ENCODE measurements at regions not wholly inside any gene's neighbourhood (a gene's known extent, or its start where the extent isn't known, plus 50 kb on each side); places are given as distances from the start of the nearest gene placed in this dataset.

DNA sequence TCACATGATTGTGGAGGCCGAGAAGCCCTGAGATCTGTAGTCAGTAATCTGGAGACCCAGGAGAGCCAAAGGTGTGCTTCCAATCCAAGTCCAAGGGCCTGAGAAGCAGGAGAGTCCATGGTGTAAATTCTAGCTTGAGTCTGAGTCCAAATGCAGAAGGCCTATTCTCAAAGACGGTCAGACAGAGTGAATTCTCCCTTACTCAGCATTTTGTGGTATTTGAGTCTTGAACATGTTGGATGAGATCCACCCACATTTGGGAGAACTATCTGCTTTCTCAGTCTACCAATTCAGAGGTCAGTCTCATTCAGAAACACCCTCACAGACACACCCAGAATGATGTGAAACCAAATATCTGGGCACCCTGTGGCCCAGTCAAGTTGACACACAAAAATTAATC, 128.8 kb upstream of the PTCH1 start (continued):
- no peak for TF ChIP-seq E2F8 (IDR thresholded peaks at IDR 0.05; ENCODE audit: low read depth, partially characterized antibody)
- no peak for TF ChIP-seq TAF1 (IDR thresholded peaks at IDR 0.05; ENCODE audit: borderline replicate concordance, low read depth, low read length)
- TF ChIP-seq, protein P1, sequence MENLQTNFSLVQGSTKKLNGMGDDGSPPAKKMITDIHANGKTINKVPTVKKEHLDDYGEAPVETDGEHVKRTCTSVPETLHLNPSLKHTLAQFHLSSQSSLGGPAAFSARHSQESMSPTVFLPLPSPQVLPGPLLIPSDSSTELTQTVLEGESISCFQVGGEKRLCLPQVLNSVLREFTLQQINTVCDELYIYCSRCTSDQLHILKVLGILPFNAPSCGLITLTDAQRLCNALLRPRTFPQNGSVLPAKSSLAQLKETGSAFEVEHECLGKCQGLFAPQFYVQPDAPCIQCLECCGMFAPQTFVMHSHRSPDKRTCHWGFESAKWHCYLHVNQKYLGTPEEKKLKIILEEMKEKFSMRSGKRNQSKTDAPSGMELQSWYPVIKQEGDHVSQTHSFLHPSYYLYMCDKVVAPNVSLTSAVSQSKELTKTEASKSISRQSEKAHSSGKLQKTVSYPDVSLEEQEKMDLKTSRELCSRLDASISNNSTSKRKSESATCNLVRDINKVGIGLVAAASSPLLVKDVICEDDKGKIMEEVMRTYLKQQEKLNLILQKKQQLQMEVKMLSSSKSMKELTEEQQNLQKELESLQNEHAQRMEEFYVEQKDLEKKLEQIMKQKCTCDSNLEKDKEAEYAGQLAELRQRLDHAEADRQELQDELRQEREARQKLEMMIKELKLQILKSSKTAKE (IDR thresholded peaks at IDR 0.05; ENCODE audit: low read depth, poor library complexity, severe bottlenecking), result no peak
- no peak for TF ChIP-seq RBBP5 (conservative IDR thresholded peaks at IDR 0.05)
- TF ChIP-seq CTCF (IDR thresholded peaks at IDR 0.05 in 2 of 3, conservative IDR thresholded peaks at IDR 0.05 in 1 of 3; ENCODE audit: control insufficient read depth in 2 of 3, extremely low read depth in 1 of 3, insufficient read depth in 1 of 3, low read depth in 3 of 3, low read length in 3 of 3), result no peak
- TF ChIP-seq NRF1 (conservative IDR thresholded peaks at IDR 0.05; ENCODE audit: low read depth, low read length), result no peak
